Osteocyte (in vitro differentiated cells): ENCODE measurements at regions not wholly inside any gene's neighbourhood (a gene's known extent, or its start where the extent isn't known, plus 50 kb on each side); places are given as distances from the start of the nearest gene placed in this dataset.
"Not testable (repeated sequence)": the region's sequence is repeated elsewhere in the genome, so short reads cannot be mapped to it uniquely, and the experiment has no call there.

Experiments
- DNase-seq: peaks from one replicate; pipeline ENCODE4 v3.0.0; 2021; ENCODE audit warnings: mixed read lengths; ENCODE audit not compliant: unreplicated experiment; ENCODE audit errors: extremely low spot score
- H3K27ac Mint-ChIP-seq: one replicate; pipeline ENCODE4 v1.8.0; 2021; ENCODE audit warnings: mild to moderate bottlenecking, mixed read lengths; ENCODE audit not compliant: unreplicated experiment
- H3K27me3 Mint-ChIP-seq: one replicate; pipeline ENCODE4 v1.8.0; 2021; ENCODE audit warnings: mixed read lengths; ENCODE audit not compliant: unreplicated experiment
- H3K36me3 Mint-ChIP-seq: one replicate; pipeline ENCODE4 v1.8.0; 2021; ENCODE audit warnings: mixed read lengths; ENCODE audit not compliant: unreplicated experiment
- H3K4me1 Mint-ChIP-seq: one replicate; pipeline ENCODE4 v1.8.0; 2021; ENCODE audit warnings: mixed read lengths; ENCODE audit not compliant: unreplicated experiment
- H3K4me3 Mint-ChIP-seq: one replicate; pipeline ENCODE4 v1.8.0; 2021; ENCODE audit warnings: mild to moderate bottlenecking, moderate library complexity, mixed read lengths; ENCODE audit not compliant: unreplicated experiment
- H3K9me3 Mint-ChIP-seq: one replicate; pipeline ENCODE4 v1.8.0; 2021; ENCODE audit warnings: mixed read lengths; ENCODE audit not compliant: unreplicated experiment
- TF ChIP-seq, protein P1 (sequence below): fragments of 200-600 bp; sonication (generic); IDR thresholded peaks from 2 replicates; pipeline ENCODE4 v1.5.0; 2021; ENCODE audit warnings: antibody characterized with exemption, mild to moderate bottlenecking, moderate library complexity

DNA sequence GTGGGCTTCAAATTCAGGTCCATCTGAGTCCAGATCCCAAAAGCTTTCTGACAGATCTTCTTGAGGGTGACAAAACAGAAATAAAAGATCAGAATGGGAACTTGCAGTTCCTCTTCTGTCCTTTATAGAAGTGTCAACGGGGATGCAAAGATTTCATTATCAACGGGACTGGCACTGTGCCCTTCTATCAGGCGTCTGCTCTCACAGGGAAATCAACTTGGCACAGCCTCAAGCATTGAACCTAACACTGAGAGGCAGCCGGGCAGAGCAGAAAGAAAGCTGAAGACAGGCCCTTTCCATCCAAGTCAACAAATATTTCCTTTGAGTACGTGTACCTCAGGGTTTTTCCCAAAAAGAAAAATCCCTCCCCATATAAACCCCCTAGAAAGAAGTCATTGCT, 136.4 kb upstream of the RRN3 start:
- not testable (repeated sequence) for H3K27me3 Mint-ChIP-seq, H3K9me3 Mint-ChIP-seq, DNase-seq, H3K36me3 Mint-ChIP-seq, H3K4me3 Mint-ChIP-seq, H3K27ac Mint-ChIP-seq, H3K4me1 Mint-ChIP-seq

DNA sequence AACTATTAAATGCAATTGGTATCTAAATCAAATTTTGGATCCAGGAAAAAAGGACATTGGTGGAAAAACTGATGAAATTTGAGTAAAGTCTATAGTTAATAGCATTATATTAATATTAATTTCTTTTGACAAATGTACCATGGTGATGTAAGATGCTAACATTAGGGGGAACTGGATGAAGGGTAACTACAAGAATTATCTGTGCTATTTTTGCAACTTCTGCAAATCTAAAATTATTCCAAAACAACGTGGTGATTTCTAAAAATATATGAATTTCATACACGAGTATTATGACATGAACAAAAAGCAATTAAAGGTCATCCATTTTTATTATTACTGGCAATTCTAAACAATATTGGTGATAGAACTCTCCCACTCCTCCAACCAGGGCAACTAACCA, 135.6 kb upstream of the RRN3 start:
- H3K27ac Mint-ChIP-seq, H3K9me3 Mint-ChIP-seq, DNase-seq, H3K4me1 Mint-ChIP-seq, H3K4me3 Mint-ChIP-seq, H3K27me3 Mint-ChIP-seq, H3K36me3 Mint-ChIP-seq: not testable (repeated sequence)

DNA sequence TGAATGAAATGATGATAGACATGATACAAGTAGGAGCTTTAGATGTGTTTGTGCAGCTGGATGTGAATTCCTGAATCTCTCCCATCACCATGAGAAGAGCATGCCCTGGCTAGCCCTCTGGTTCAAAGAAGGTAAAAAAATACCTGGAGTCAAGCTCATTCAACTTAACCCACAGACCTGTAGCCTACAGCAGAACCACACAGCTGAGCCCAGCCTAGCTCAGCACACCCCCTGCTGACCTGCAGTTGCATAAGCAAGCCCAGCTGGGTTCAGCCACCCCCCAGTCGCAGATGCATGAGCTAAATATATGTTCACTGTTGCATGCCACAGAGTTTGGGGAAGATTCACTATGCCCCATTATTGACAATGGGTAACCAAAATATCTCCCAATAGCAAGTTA, 130.6 kb upstream of the RRN3 start:
- DNase-seq, H3K4me3 Mint-ChIP-seq, H3K36me3 Mint-ChIP-seq, H3K27me3 Mint-ChIP-seq, H3K27ac Mint-ChIP-seq, H3K9me3 Mint-ChIP-seq, H3K4me1 Mint-ChIP-seq: not testable (repeated sequence)

DNA sequence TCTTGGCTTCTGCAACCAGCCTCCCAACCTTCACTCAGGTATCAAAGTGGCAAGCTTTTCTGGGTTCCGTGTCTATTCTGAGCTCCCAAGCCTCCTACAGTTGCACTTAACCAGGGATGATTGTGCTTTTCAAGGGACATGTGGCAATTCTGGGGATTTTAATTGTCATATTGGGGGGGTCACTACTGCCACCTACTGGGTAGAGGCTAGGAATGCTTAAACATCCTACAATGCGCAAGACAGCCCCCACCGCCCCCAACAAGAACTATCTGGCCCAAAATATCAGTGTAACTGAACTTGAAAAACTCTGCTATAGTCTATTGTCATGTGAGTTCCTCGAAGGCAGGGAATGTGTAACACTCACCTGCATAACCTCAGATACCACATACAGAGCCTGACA, 129.3 kb upstream of the RRN3 start:
- not testable (repeated sequence) for H3K27me3 Mint-ChIP-seq, H3K9me3 Mint-ChIP-seq, H3K36me3 Mint-ChIP-seq, H3K27ac Mint-ChIP-seq, DNase-seq, H3K4me1 Mint-ChIP-seq, H3K4me3 Mint-ChIP-seq

DNA sequence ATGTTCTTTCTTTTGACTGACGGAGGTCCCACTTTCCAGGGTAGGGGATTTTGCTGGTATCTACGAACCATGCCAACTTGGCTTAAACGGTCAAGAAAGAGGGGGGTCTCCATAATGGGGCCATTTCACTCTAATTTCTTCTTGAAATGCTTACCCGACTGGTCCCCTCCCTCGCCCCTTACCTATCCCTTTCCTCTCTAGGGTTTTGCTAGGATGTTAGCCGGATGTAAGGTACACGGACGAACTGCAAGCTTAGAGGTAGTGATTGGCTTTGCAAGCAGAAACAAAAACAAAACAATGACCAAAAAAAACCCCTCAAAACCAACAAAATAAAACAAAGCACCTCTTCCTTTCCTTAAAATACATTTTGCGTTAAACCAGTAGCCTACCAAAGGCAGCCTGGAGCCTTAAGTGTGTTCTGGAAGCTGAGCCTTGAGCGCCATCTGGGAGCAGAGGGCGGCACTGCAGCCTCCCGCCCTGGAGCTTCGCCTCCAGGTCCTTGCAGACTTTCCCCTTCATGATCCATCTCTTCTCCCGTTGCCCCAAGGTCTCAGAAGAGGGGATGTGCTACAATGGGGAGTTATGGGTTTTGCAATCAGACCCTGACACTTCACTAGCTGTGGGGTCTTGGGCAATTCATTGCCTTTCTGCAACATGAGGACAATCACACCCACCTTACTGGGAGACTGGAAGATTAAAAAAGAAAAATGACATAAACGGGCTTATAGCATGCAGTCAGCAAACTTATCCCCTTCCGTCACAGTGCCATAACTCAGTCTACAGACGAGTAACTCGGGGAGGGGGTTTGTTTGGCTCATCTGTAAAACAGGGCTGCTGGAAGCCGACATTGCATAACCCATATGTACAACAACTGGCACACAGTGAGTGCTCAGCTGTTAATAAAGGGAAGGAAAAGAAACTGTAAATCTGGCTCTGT, 125.9 kb upstream of the RRN3 start:
- H3K27me3 Mint-ChIP-seq, DNase-seq, H3K4me1 Mint-ChIP-seq, H3K27ac Mint-ChIP-seq, H3K9me3 Mint-ChIP-seq, H3K36me3 Mint-ChIP-seq, H3K4me3 Mint-ChIP-seq: not testable (repeated sequence)
- TF ChIP-seq, protein P1, sequence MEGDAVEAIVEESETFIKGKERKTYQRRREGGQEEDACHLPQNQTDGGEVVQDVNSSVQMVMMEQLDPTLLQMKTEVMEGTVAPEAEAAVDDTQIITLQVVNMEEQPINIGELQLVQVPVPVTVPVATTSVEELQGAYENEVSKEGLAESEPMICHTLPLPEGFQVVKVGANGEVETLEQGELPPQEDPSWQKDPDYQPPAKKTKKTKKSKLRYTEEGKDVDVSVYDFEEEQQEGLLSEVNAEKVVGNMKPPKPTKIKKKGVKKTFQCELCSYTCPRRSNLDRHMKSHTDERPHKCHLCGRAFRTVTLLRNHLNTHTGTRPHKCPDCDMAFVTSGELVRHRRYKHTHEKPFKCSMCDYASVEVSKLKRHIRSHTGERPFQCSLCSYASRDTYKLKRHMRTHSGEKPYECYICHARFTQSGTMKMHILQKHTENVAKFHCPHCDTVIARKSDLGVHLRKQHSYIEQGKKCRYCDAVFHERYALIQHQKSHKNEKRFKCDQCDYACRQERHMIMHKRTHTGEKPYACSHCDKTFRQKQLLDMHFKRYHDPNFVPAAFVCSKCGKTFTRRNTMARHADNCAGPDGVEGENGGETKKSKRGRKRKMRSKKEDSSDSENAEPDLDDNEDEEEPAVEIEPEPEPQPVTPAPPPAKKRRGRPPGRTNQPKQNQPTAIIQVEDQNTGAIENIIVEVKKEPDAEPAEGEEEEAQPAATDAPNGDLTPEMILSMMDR = peak; percentile 73

DNA sequence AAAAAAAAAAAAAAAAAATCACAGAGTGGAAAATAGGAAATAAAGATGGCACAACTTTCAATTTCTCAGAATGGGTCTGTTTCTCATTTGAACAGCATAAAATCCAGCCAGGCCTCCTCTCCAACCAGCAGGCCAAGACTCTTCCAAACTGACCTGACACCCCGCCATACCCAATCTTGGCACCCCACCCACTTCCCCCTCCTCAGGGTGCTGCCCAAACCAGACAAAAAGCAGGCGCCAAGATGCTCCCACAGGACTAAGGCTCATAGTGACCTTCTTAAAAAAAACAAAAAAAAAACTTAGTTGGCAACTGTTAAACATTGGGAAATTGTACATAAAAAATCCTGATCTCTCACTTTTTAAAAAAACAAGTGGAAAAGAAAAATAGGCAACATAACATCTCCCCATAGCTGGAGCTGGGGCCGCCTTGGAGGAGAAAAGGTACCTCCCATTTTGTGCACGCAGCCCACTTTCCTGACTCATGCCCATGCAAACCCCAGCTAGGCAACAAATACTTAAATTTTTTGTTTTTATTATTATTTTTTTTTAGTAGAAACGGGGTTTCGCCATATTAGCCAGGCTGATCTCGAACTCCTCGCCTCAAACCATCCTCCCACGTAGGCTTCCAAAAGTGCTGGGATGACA, 124.9 kb upstream of the RRN3 start:
- H3K9me3 Mint-ChIP-seq, H3K27ac Mint-ChIP-seq, DNase-seq, H3K4me3 Mint-ChIP-seq, H3K36me3 Mint-ChIP-seq, H3K27me3 Mint-ChIP-seq, H3K4me1 Mint-ChIP-seq: not testable (repeated sequence)

DNA sequence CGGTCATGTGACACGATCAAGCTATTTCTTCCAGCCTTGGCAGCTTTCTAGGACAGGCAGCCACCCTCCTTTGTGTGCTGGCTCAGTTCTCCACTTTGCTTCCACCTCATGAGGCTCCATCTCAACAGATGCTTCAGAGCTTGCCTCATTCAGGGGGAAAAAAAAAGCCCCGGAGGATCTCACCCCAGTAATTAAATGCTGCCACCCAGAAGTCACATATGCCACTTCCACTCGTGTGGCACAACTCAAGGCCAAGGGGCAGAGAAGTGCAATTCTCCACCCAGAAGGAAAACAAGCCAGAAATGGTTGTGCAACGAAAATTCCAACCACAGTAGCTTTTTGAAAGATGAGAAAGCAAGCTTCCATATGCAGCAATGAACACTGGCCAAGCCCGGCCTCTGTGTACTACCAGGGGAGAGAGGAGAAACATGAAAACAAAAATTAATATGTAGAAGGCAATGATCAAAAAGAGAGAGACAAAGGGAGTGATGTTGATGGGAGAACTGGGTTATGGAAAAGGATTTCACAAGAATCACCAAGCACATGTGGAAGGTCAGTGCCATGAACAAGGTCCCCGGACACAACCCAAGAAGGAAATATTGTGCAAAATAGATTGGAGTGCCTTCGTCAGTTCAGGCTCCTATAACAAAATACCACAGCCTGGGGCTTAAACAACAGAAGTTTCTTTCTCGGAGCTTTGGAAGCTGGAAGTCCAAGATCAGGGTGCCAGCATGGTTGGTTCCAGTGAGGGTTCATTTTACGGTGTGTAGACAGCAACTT, 113.3 kb upstream of the RRN3 start:
- DNase-seq, H3K27me3 Mint-ChIP-seq, H3K4me3 Mint-ChIP-seq, H3K9me3 Mint-ChIP-seq, H3K27ac Mint-ChIP-seq, H3K36me3 Mint-ChIP-seq, H3K4me1 Mint-ChIP-seq: not testable (repeated sequence)

DNA sequence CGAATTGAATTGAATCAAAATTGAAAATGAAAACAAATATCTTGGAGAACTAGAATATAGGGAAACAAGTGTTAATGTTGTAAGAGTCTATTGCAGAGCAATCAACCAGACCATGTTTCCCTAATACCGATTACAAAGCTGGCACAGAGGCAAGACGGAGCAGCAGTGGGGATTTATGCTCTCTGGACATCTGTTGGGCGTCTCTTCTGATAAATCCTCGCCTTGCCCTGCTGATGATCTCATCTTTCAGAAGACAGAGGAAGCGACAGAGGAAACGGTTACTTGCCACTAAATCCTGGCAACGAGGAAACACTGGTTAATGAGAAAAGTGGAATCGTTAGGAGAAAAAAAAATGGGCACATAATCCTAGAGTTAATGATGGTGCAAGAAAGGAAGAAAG, 112.4 kb upstream of the RRN3 start:
- H3K4me1 Mint-ChIP-seq, H3K36me3 Mint-ChIP-seq, H3K27me3 Mint-ChIP-seq, H3K27ac Mint-ChIP-seq, H3K4me3 Mint-ChIP-seq, DNase-seq, H3K9me3 Mint-ChIP-seq: not testable (repeated sequence)

DNA sequence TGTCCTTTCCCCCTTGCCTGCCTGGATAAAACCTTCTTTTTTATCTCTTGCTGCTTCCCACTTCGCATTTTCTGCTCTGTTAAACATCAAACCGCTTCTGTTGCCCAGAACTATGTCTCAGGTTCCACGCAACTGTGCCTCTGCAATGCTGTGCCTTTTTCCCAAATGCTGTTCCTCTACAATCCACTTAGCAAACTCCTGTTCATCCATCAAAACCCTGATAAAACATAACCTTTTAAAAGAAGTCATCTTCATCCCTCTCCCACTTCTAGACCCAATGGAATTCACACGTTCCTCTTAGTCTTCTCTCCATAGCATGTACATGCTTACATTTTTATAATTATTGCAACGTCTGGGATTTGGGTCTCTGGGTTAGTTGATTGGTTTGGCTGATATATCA, 111.9 kb upstream of the RRN3 start:
- H3K9me3 Mint-ChIP-seq, DNase-seq, H3K4me3 Mint-ChIP-seq, H3K4me1 Mint-ChIP-seq, H3K27ac Mint-ChIP-seq, H3K27me3 Mint-ChIP-seq, H3K36me3 Mint-ChIP-seq: not testable (repeated sequence)

DNA sequence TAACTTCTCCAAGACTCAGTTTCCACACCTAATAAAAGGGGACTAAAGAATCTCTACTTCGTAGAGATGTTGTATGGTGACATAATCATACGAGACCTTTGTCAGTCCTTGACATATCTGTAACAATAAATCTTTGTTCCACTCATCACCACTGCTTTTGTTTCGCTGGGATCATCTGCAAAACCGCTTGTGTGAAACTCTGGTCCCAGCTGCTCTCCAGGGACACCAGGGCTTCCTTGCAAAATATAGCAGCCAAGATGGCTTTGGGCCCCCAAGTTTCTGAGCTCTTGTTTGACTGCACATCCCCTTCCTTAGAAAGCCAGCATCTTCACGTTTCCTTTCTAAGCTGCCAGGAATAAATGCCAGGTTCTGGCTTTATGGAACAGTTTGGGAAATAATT, 110.5 kb upstream of the RRN3 start:
- H3K36me3 Mint-ChIP-seq, H3K27ac Mint-ChIP-seq, H3K4me1 Mint-ChIP-seq, H3K9me3 Mint-ChIP-seq, H3K27me3 Mint-ChIP-seq, H3K4me3 Mint-ChIP-seq, DNase-seq: not testable (repeated sequence)

DNA sequence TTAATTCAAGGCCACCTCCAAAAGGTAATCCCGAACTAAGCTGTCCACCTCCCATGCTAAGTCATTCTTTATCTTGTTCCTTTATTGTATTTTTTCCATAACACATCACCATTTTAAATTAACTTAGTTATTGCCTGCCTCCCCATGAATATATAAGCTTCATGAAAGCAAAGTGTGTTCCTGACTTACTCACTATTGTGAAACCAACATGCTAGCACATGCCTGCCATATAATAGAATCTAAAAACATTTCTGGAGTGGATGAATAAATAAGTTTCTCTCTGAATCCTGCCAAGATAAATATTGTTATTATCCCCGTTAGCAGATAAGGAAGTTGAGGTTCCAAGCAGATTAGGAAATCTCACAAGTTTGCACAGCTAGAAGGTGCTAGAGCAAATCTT, 98.7 kb upstream of the RRN3 start:
- not testable (repeated sequence) for H3K27ac Mint-ChIP-seq, H3K36me3 Mint-ChIP-seq, H3K9me3 Mint-ChIP-seq, DNase-seq, H3K4me1 Mint-ChIP-seq, H3K4me3 Mint-ChIP-seq, H3K27me3 Mint-ChIP-seq
